ENCODE measurements at regions not wholly inside any gene's neighbourhood (a gene's known extent, or its start where the extent isn't known, plus 50 kb on each side); places are given as distances from the start of the nearest gene placed in this dataset.

- Histone ChIP-seq H2BK5ac (ENCODE audit: low read depth, low read length, poor library complexity, severe bottlenecking) (no peak overlapping the region), H3K27ac (ENCODE audit: low read length, poor library complexity, severe bottlenecking) (no peak overlapping the region), H4K91ac (ENCODE audit: low read length) (no peak overlapping the region), H3K23ac (ENCODE audit: low read length in 2 of 2) (no peak overlapping the region), H3K4me3 (ENCODE audit: insufficient read depth in 1 of 2, low read depth in 1 of 2, low read length in 2 of 2) (no peak overlapping the region), H2BK15ac (ENCODE audit: low read depth, poor library complexity, severe bottlenecking) (no peak overlapping the region), H3K9me3 (ENCODE audit: control insufficient read depth, low read length) (no peaks in the 10 kb centered on the region), H3K4me2 (ENCODE audit: low read length, poor library complexity, severe bottlenecking) (no peak overlapping the region), H3K9ac (ENCODE audit: low read length) (no peak overlapping the region), H2AFZ (ENCODE audit: low read depth, low read length) (no peak overlapping the region), H2AK5ac (ENCODE audit: low read length, severe bottlenecking) (no peak overlapping the region), H4K8ac (ENCODE audit: low read length) (no peak overlapping the region), H3K18ac (ENCODE audit: low read depth in 1 of 2, low read length in 2 of 2) (no peak overlapping the region), H3K79me1 (replicated peaks; ENCODE audit: low read length, poor library complexity, severe bottlenecking) (no peaks in the 10 kb centered on the region), H3K4ac (ENCODE audit: low read depth in 1 of 2, low read length in 2 of 2) (no peak overlapping the region), H2BK120ac (ENCODE audit: low read depth, low read length) (no peak overlapping the region), H3K27me3 (ENCODE audit: control insufficient read depth in 1 of 2, insufficient read depth in 1 of 2, low read length in 2 of 2) (peaks cover 0 to 5% of the 10 kb centered on the region in 2 experiments), H2BK12ac (ENCODE audit: low read length in 2 of 2) (no peak overlapping the region), H3K36me3 (ENCODE audit: control insufficient read depth in 1 of 2, insufficient read depth in 2 of 2, low read depth in 1 of 2, low read length in 2 of 2) (no peaks in the 10 kb centered on the region), H3K4me1 (ENCODE audit: control insufficient read depth, insufficient read depth, low read depth, low read length) (peaks cover 32% of the 10 kb centered on the region), H3K14ac (ENCODE audit: low read length in 2 of 2) (no peak overlapping the region)
- DNase-seq, result no peak
- WGBS, result 94% methylated on average over 8 of the region's 8 CpGs
Measured at GRCh38 chr9:89879701-89880100, 274.9 kb downstream of the GADD45G start.

- Histone ChIP-seq H3K4me2 (ENCODE audit: low read length, poor library complexity, severe bottlenecking) (no peak overlapping the region), H2AK5ac (ENCODE audit: low read length, severe bottlenecking) (no peak overlapping the region), H4K91ac (ENCODE audit: low read length) (no peak overlapping the region), H2BK5ac (ENCODE audit: low read depth, low read length, poor library complexity, severe bottlenecking) (no peak overlapping the region), H3K9ac (ENCODE audit: low read length) (no peak overlapping the region), H3K4me1 (ENCODE audit: control insufficient read depth, insufficient read depth, low read depth, low read length) (peaks cover 30% of the 10 kb centered on the region), H4K8ac (ENCODE audit: low read length) (no peak overlapping the region), H3K79me1 (replicated peaks; ENCODE audit: low read length, poor library complexity, severe bottlenecking) (no peaks in the 10 kb centered on the region), H3K9me3 (ENCODE audit: control insufficient read depth, low read length) (no peaks in the 10 kb centered on the region), H2BK15ac (ENCODE audit: low read depth, poor library complexity, severe bottlenecking) (no peak overlapping the region), H3K27me3 (ENCODE audit: control insufficient read depth in 1 of 2, insufficient read depth in 1 of 2, low read length in 2 of 2) (peaks cover 0 to 5% of the 10 kb centered on the region in 2 experiments), H3K23ac (ENCODE audit: low read length in 2 of 2) (no peak overlapping the region), H2BK120ac (ENCODE audit: low read depth, low read length) (no peak overlapping the region), H3K18ac (ENCODE audit: low read depth in 1 of 2, low read length in 2 of 2) (no peak overlapping the region), H2AFZ (ENCODE audit: low read depth, low read length) (no peak overlapping the region), H3K14ac (ENCODE audit: low read length in 2 of 2) (no peak overlapping the region), H3K4me3 (ENCODE audit: insufficient read depth in 1 of 2, low read depth in 1 of 2, low read length in 2 of 2) (no peak overlapping the region), H3K4ac (ENCODE audit: low read depth in 1 of 2, low read length in 2 of 2) (no peak overlapping the region), H3K27ac (ENCODE audit: low read length, poor library complexity, severe bottlenecking) (no peak overlapping the region), H2BK12ac (ENCODE audit: low read length in 2 of 2) (no peak overlapping the region), H3K36me3 (ENCODE audit: control insufficient read depth in 1 of 2, insufficient read depth in 2 of 2, low read depth in 1 of 2, low read length in 2 of 2) (no peaks in the 10 kb centered on the region)
- WGBS, result 93% methylated on average over 11 of the region's 11 CpGs
- no peak for DNase-seq
Measured at GRCh38 chr9:89880161-89880560, 275.3 kb downstream of the GADD45G start.

GRCh38 chr9:89880721-89881120, 275.9 kb downstream of the GADD45G start:
- peak overlapping the region; percentile 31 for H4K8ac ChIP-seq (ENCODE audit: low read length)
- no peaks in the 10 kb centered on the region for H3K36me3 ChIP-seq (ENCODE audit: control insufficient read depth in 1 of 2, insufficient read depth in 2 of 2, low read depth in 1 of 2, low read length in 2 of 2)
- no peak overlapping the region for H2BK15ac ChIP-seq (ENCODE audit: low read depth, poor library complexity, severe bottlenecking)
- 86% methylated on average over 5 of the region's 5 CpGs for WGBS
- H4K91ac ChIP-seq (ENCODE audit: low read length), result peak overlapping the region; percentile 60
- H2AK5ac ChIP-seq (ENCODE audit: low read length, severe bottlenecking), result no peak overlapping the region
- peak overlapping the region in 1 of 2 experiments; percentile 13 for H3K18ac ChIP-seq (ENCODE audit: low read depth in 1 of 2, low read length in 2 of 2)
- no peak overlapping the region for H3K9ac ChIP-seq (ENCODE audit: low read length)
- H3K79me1 ChIP-seq (replicated peaks; ENCODE audit: low read length, poor library complexity, severe bottlenecking), result no peaks in the 10 kb centered on the region
- H3K23ac ChIP-seq (ENCODE audit: low read length in 2 of 2), result no peak overlapping the region
- H3K27ac ChIP-seq (ENCODE audit: low read length, poor library complexity, severe bottlenecking), result no peak overlapping the region
- no peak for DNase-seq
- H2BK120ac ChIP-seq (ENCODE audit: low read depth, low read length), result no peak overlapping the region
- peaks cover 32% of the 10 kb centered on the region for H3K4me1 ChIP-seq (ENCODE audit: control insufficient read depth, insufficient read depth, low read depth, low read length)
- H3K14ac ChIP-seq (ENCODE audit: low read length in 2 of 2), result peak overlapping the region in 1 of 2 experiments; percentile 94
- no peak overlapping the region for H3K4me2 ChIP-seq (ENCODE audit: low read length, poor library complexity, severe bottlenecking)
- H3K4me3 ChIP-seq (ENCODE audit: insufficient read depth in 1 of 2, low read depth in 1 of 2, low read length in 2 of 2), result no peak overlapping the region
- no peak overlapping the region for H2BK5ac ChIP-seq (ENCODE audit: low read depth, low read length, poor library complexity, severe bottlenecking)
- H3K27me3 ChIP-seq (ENCODE audit: control insufficient read depth in 1 of 2, insufficient read depth in 1 of 2, low read length in 2 of 2), result peaks cover 0 to 5% of the 10 kb centered on the region in 2 experiments
- H2AFZ ChIP-seq (ENCODE audit: low read depth, low read length), result no peak overlapping the region
- peak overlapping the region in 1 of 2 experiments; percentile 34 for H2BK12ac ChIP-seq (ENCODE audit: low read length in 2 of 2)
- H3K4ac ChIP-seq (ENCODE audit: low read depth in 1 of 2, low read length in 2 of 2), result peak overlapping the region in 1 of 2 experiments; percentile 30
- no peaks in the 10 kb centered on the region for H3K9me3 ChIP-seq (ENCODE audit: control insufficient read depth, low read length)

GRCh38 chr9:89881431-89881830, 276.6 kb downstream of the GADD45G start:
- Histone ChIP-seq H2AK5ac (ENCODE audit: low read length, severe bottlenecking) (no peak overlapping the region), H3K9ac (ENCODE audit: low read length) (no peak overlapping the region), H4K8ac (ENCODE audit: low read length) (no peak overlapping the region), H2BK120ac (ENCODE audit: low read depth, low read length) (no peak overlapping the region), H2BK5ac (ENCODE audit: low read depth, low read length, poor library complexity, severe bottlenecking) (no peak overlapping the region), H3K23ac (ENCODE audit: low read length in 2 of 2) (no peak overlapping the region), H3K4me2 (ENCODE audit: low read length, poor library complexity, severe bottlenecking) (no peak overlapping the region), H3K14ac (ENCODE audit: low read length in 2 of 2) (peak overlapping the region in 1 of 2 experiments; percentile 94), H3K4me3 (ENCODE audit: insufficient read depth in 1 of 2, low read depth in 1 of 2, low read length in 2 of 2) (no peak overlapping the region), H4K91ac (ENCODE audit: low read length) (peak overlapping the region; percentile 56), H2BK15ac (ENCODE audit: low read depth, poor library complexity, severe bottlenecking) (no peak overlapping the region), H2BK12ac (ENCODE audit: low read length in 2 of 2) (peak overlapping the region; percentile 34 to 51), H2AFZ (ENCODE audit: low read depth, low read length) (no peak overlapping the region), H3K36me3 (ENCODE audit: control insufficient read depth in 1 of 2, insufficient read depth in 2 of 2, low read depth in 1 of 2, low read length in 2 of 2) (no peaks in the 10 kb centered on the region), H3K4ac (ENCODE audit: low read depth in 1 of 2, low read length in 2 of 2) (peak overlapping the region in 1 of 2 experiments; percentile 46), H3K79me1 (replicated peaks; ENCODE audit: low read length, poor library complexity, severe bottlenecking) (no peaks in the 10 kb centered on the region), H3K4me1 (ENCODE audit: control insufficient read depth, insufficient read depth, low read depth, low read length) (peaks cover 32% of the 10 kb centered on the region), H3K27ac (ENCODE audit: low read length, poor library complexity, severe bottlenecking) (no peak overlapping the region), H3K18ac (ENCODE audit: low read depth in 1 of 2, low read length in 2 of 2) (peak overlapping the region in 1 of 2 experiments; percentile 71), H3K27me3 (ENCODE audit: control insufficient read depth in 1 of 2, insufficient read depth in 1 of 2, low read length in 2 of 2) (peaks cover 0 to 5% of the 10 kb centered on the region in 2 experiments), H3K9me3 (ENCODE audit: control insufficient read depth, low read length) (no peaks in the 10 kb centered on the region)
- 100% methylated on average over 1 of the region's 1 CpG for WGBS
- no peak for DNase-seq
